HG02571 (cell line): ENCODE measurements at regions not wholly inside any gene's neighbourhood (a gene's known extent, or its start where the extent isn't known, plus 50 kb on each side); places are given as distances from the start of the nearest gene placed in this dataset.
"Not testable (repeated sequence)": the region's sequence is repeated elsewhere in the genome, so short reads cannot be mapped to it uniquely, and the experiment has no call there.

Experiments
- ATAC-seq: cut with Tn5 transposase; IDR thresholded peaks from one replicate; pipeline ENCODE4 v1.9.1; 2021; ENCODE audit warnings: mild to moderate bottlenecking, moderate library complexity; ENCODE audit not compliant: unreplicated experiment

GRCh38 chr10:15921423-15921945 is 61.2 kb upstream of the MINDY3 start:
- ATAC-seq: not testable (repeated sequence)

- no peak for ATAC-seq
Measured at GRCh38 chr10:15931376-15931775, 71.1 kb upstream of the MINDY3 start.

- not testable (repeated sequence) for ATAC-seq
Measured at GRCh38 chr10:15939543-15939942, 79.2 kb upstream of the MINDY3 start.

- no peak for ATAC-seq
Measured at GRCh38 chr10:15943426-15943825, 83.1 kb upstream of the MINDY3 start.

DNA sequence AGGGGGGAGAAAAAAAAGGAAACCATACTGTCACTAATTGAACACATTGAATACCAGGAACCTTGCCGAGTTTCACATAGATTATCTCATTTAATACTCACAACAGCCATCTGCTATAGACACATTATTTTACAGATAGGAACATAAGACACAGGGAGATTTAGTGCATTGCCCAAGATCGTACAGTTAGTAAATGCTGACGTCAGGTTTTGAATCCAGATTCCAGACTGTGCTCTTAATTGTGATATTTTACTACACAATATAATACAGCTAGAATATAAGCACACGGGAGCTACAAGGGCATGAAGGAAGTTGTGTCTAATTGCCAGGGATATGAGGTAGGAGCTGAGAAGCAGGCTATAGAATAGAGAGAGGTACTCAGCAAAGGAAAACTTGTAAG is 93.9 kb upstream of the MINDY3 start:
- no peak for ATAC-seq

- no peak for ATAC-seq
Measured at GRCh38 chr10:15960277-15960676, 100.0 kb upstream of the MINDY3 start.

- not testable (repeated sequence) for ATAC-seq
Measured at GRCh38 chr10:15972736-15973135, 112.4 kb upstream of the MINDY3 start.

GRCh38 chr10:15985690-15986089 is 125.4 kb upstream of the MINDY3 start:
- ATAC-seq: no peak

DNA sequence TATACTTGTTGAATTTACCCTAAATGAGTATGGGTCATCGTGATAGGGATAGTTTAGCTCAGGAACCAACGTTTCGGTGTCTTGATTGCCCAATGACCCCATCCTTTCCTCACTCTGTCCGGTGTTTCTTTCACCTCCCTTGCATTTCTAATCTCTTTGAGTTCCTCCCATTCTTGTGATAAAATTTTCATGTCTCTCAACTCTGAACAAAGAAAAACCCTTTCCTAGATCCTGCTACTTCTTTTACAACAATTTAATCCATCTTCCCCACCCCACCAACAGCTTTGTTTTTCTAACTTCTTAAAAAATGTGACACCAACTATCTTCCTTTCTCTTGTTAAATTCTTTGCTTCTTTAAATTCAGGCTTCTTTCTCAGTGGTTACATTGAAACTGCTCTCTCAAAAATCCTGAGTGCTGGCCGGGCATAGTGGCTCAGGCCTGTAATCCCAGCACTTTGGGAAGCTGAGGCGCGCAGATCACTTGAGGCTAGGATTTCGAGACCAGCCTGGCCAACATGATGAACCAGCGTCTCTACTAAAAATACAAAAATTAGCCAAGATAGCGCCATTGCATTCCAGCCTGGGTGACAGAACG is 130.3 kb upstream of the MINDY3 start:
- ATAC-seq: no peak

- no peak for ATAC-seq
Measured at GRCh38 chr10:15997313-15997712, 137.0 kb upstream of the MINDY3 start.

DNA sequence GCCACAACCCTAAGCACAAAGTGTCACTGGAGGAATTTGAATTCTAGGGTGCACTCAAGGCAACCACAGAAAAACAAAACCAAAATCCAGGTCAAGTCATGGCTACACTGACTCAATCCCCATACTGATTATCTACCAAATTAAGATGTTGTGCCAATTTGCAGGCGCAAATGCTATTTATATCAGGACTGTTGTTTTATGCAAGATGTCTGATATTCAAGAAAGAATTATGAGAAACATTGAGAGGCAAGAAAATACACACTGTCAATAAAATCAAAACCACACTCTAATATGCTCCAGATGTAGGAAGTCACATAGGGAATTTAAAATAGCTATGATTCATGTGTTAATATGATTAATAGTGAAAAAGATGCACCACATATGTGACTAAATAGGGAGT is 141.3 kb upstream of the MINDY3 start:
- no peak for ATAC-seq

DNA sequence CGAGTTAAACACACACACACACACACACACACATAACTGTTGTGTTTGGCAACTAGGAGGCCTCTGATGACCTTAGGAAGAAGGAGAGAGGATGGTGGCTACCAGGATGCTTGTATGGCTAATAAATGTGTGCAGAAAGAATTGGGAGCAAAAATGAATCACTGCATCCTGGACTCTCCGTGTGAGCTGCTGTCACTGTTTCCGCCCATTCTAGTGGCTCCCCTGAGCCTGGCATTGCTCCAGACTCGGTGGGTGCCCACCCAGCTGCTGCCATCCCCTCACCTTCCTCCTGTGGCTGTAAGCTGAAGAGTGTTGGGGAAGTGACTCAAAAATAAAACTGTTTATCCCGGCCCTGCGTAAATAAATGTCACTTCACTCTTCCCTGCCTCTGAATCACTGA is 149.5 kb upstream of the MINDY3 start:
- ATAC-seq: no peak

DNA sequence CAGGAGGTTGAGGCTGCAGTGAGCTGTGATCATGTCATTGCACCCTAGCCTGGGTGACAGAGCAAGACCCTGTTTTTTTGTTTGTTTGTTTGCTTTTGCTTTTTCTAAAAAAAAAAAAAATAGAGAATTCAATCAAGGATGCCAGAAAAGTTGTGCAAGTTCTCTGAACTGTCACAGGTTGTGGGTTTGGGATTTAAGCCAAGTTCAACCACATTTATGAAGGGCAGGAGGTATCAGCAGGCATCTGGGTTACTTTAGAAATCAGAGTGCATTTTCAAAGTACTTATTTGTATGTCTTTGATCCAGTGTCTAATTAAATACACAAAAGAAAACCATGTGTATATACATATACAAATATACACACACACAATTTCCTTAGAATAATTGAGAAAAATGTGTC is 151.2 kb upstream of the MINDY3 start:
- no peak for ATAC-seq

GRCh38 chr10:16014469-16014868 is 154.2 kb upstream of the MINDY3 start:
- no peak for ATAC-seq

GRCh38 chr10:16016688-16017087 is 156.4 kb upstream of the MINDY3 start:
- no peak for ATAC-seq

DNA sequence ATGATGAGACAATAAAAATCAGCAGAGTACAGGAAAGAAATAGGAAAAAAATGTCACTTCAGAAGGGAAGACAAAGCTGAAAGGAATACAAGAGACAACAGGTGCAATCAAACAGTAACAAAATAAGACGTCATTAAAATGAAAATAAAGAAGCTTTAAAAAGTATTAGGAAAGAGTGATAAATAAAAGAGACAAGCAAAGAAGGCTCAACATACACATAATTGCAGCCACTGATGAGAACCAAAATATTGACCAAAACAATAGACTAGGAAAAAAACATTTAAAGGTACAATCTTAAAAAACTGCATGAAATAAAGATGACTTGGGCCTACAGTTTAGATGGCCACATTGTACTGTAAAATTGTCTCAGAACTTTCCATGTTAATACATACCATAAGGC is 160.5 kb upstream of the MINDY3 start:
- no peak for ATAC-seq

- not testable (repeated sequence) for ATAC-seq
Measured at GRCh38 chr10:16026832-16027231, 166.5 kb upstream of the MINDY3 start.

DNA sequence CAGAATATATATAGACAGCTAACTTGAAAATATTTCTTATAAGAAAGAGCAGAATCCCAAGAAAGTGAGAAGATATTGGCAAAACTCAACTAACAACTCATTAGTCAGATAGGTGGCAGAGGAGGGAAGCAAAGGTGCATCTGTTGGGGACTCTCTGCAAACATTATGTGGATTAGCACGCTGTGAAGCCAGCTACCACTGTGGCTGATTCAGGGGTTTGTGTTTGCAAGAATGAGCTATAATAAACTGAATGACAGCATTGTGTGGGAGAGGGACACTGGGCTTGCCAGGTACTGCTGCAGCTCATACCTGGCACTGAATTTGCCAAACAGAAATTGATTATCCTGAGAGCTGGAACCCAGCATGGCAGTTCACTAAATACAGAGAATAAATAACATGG is 170.3 kb upstream of the MINDY3 start:
- no peak for ATAC-seq

DNA sequence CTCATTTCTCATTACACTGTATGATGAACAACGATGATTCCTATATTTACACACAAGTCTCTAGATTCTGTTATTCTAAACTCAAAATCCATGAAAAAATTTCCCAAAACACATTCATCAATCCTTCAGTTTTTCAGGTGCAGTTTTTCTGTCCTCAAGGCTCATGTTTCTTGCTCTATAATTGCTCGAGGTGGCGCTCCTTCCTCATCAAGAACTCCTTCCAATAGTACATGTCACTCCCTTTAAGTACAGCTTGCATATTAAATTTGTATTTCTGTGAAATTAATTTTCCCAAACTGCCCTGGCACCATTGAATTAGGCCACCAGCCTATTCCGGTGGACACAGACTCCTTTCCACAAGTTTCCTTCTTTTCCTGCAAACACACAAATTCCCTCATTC is 188.7 kb upstream of the MINDY3 start:
- no peak for ATAC-seq

DNA sequence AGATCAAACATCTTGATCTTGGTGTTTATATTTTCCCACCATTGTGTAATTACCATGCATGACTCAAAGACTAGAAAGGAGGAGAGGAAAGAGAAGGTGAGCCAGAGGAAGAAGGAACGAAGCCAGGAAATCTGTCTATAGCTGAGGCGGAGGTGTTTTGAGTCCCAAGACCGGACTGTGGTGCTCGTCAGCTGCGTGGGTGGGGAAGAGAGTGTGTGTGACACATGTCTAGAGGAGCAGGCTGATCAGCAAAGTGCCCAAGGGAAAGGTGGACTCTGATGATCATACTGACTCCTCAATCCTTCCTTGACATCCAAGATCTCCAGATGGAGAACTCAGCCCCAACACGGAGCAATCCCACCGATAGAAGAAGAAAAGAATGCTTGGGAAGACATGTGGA is 189.5 kb upstream of the MINDY3 start:
- ATAC-seq: no peak

DNA sequence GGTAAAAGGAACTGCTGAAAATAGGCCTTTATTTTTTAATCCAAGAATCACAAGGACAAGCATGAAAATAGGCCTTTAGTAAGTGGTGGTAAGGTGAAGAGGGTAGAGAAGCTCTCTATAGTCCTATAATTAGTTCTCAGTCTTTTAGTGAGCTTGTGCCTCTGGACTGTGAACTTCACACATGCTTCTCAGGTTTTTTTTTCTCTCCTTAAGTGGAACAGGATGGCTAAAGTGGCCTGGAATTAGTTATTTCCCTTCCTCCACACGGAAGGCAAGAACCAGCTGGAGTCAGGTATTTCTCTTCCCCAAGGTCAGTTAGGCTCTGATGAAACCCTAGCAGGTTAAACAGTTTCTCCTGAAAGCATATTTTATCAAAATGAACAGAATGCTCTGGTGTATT is 203.0 kb upstream of the MINDY3 start:
- no peak for ATAC-seq

DNA sequence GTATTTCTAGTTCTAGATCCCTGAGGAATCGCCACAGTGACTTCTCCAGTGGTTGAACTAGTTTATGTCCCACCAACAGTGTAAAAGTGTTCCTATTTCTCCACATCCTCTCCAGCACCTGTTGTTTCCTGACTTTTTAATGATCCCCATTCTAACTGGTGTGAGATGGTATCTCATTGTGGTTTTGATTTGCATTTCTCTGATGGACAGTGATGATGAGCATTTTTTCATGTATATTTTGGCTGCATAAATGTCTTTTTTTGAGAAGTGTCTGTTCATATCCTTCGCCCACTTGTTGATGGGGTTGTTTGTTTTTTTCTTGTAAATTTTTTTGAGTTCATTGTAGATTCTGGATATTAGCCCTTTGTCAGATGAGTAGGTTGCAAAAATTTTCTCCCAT is 223.2 kb upstream of the MINDY3 start:
- not testable (repeated sequence) for ATAC-seq

GRCh38 chr10:16105082-16105481 is 244.8 kb upstream of the MINDY3 start:
- ATAC-seq: no peak
